OCI-LY3 (cell line): ENCODE measurements at regions not wholly inside any gene's neighbourhood (a gene's known extent, or its start where the extent isn't known, plus 50 kb on each side); places are given as distances from the start of the nearest gene placed in this dataset.

Experiments
- CTCF ChIP-seq: fragments of 200-600, 300-600 bp; sonication (generic); IDR thresholded peaks from 2 replicates; pipeline ENCODE4 v1.5.1; 2014; ENCODE audit warnings: antibody characterized with exemption, low read length, low read depth
- EZH2phosphoT487 ChIP-seq: fragments of 200-600 bp; shearing (Covaris generic); IDR thresholded peaks from 2 replicates; pipeline ENCODE4 v1.6.1; 2018; ENCODE audit warnings: antibody characterized with exemption, mixed run types, low read depth

DNA sequence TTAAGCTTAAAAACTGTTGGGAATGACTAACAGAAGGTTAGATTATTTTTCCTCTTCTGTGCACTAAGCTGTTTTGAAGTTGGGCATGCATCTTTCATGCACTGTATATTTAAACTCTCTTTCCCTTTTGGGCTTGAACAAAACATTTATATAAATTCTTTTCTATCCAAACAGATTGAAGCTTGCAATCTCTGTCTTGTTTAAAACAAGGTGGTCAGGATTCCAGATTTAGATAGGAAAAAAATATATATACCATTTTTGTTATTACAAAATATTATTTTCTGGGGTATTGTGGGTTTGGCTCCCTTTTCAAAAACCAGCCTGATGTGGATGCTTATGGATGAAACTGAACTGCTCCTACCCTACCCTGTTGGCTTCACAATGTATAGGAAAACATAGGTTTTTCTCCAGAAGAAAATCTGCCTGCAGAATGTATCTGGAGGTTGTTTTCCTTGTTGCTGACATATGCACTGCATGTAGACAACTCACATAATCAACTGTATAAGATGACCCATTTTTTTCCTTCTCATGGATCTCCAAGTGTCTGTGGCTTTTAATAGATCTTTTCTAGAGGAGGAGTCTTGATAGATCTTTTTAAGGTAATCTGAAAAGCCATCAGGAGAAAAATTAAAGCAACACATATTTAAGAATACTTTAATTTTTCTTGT, 146.3 kb downstream of the PRL start:
- TF ChIP-seq CTCF (no peak), EZH2phosphoT487 (no peak)
